Activated CD4-positive, alpha-beta T cell treated with anti-CD3 and anti-CD28 coated beads, Interleukin-2, amount 50 U/mL, for 16 hours (primary cell): ENCODE measurements at regions not wholly inside any gene's neighbourhood (a gene's known extent, or its start where the extent isn't known, plus 50 kb on each side); places are given as distances from the start of the nearest gene placed in this dataset.

Source experiments
- DNase-seq: peaks from one replicate; pipeline ENCODE4 v3.0.0-alpha.2; 2020

DNA sequence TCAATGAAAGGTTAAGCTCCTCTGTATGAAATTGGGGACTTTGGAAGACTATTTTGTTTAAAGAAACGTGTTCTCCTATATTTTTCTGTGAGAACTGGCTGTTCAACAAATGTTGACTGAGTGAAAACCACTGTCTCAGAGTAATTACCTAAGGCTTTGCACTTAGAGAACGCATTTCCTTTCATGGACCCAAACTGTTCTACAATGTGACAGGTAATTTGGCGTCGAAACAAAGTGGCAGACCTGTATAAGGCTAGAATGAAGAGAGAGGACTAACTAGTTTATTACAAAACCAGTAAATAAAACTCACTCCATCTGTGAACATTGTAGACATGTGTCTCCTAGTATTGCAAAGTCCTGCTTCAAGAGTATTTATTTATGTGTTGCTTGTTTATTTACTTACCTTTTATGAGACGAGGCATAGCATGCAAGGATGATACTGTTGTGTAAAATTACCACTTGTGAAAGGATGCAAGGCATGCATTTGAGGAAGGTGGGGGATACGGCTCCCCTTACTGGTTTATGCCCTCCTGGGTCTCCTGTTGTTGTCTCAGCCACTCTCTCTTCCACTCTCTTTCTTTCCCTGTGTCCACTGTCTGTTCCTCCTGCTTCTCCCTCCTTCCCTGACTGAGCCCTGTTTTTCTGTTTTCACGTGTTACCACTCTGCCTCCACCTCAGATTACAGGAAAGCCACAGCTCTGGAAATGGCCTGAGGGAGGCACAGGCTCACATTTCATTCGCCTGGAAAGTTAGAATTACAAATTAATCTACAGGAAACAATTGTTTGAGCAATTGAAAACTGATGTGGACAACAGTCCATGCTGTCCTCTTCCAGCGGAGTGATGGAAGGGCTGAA, 444.0 kb upstream of the ZNF608 start:
- no peak for DNase-seq

DNA sequence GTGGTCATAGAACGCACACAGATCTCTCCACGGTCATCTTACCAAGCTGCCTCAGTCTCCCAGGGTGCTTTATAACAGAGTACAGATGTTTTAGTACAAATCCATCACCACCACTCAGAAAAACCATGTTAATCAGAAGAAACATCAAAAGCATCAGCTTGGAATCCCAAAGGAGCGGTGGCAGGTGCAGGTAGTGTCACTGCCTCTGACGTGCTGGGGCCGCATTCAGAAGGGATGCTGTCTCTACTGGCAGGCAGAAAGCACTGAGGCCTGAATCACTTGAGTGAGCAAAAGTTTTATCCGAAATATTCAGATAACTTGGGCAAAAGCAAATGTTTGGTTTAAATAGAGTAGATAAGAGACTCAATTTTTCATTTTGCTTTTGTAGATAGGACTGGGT, 448.4 kb upstream of the ZNF608 start:
- DNase-seq: no peak

DNA sequence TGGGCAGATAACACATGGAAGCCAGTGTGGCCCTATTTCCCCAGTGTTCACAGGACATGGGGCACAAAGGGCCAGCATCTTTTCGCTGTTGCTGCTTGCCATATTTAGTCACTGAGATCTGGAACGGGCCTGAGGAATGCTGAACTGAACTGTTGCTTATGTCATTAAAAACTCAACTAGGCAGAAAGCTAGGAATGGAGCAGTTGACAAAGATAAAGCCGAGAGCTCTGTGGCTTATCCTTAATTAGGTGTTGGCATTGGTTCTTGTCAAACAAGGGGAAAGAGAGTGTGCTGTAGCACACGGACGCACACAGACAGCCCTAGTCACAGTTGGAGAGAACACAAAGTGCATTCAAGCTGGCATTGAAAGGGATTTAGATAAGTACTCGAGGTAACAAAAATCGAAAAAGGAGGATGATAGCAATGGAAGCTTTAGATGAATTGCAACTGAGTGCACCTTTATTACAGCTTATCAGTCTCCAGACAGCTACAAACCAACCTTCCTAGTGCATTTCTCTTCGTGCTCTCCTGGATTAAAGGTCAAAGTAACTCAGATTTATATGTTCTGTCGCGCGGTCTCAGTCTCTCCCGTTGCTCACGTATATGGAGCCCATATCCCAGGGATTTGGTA, 450.2 kb upstream of the ZNF608 start:
- DNase-seq: no peak

DNA sequence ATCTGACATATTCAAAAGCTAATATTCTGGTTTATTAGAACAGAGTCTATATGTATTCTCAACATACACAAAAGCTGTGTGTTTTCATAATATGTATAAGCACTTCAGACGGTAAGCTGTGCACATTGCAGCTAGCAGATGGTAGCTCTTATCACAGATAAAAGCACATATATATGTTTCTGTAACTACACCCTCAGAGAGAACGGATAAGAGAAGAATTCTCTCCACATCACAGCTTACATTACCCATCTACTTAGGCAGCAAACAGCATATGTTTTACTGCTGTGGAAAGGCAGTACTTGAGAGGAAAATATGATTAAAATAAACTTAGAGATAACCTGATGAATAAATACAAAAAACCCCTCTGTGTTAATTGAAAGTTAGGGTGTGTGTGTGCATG, 450.9 kb upstream of the ZNF608 start:
- no peak for DNase-seq

DNA sequence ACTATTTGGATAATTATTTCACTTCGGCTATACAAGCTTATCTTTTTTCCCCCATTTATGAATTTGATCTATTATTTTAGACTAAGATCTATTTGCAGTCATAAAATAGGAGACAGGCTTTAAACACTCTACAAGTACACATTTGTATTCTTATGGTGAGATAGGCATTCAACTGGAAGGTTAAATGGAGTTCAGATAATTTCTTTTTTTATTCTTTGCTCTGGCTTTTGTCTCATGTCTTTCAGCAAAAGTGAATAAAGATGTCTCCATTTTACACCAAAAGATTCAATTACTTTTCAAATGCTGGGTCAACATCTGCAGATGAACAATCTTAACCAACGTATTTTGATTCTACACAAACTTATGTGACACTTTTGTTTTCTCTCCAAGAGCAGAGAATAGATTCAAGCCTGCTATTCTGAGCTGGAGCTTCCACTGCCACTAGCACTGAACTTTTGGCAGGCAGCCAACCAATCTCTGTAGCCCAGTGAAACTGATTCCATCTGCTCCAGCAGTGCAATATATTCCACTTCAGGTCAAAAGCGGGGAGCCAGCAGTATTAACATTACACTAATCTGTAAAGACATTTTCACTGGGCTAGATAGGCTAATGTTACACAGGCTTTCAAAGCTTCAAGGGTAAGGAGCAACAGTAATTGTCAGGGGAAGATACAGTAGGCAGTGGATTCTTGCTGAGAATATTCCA, 452.0 kb upstream of the ZNF608 start:
- DNase-seq: no peak

DNA sequence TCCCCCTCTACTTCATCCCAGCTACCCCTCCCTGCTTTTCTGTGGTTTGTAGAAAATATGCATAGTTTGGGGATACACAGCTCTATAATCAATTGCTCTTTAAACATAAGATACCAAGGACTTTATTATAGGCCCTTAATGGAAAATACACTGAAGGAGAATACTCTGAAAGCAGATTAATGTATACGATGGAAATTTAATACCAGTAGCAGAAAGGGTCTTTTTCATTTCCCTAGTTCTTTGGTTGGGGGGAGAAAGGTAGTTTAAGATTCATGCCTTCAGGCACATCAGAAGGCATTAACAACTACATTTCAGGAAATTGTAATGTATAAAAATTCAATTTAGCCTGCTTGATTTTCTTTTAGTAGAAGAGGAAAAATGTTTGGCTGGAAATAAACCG, 452.9 kb upstream of the ZNF608 start:
- no peak for DNase-seq

DNA sequence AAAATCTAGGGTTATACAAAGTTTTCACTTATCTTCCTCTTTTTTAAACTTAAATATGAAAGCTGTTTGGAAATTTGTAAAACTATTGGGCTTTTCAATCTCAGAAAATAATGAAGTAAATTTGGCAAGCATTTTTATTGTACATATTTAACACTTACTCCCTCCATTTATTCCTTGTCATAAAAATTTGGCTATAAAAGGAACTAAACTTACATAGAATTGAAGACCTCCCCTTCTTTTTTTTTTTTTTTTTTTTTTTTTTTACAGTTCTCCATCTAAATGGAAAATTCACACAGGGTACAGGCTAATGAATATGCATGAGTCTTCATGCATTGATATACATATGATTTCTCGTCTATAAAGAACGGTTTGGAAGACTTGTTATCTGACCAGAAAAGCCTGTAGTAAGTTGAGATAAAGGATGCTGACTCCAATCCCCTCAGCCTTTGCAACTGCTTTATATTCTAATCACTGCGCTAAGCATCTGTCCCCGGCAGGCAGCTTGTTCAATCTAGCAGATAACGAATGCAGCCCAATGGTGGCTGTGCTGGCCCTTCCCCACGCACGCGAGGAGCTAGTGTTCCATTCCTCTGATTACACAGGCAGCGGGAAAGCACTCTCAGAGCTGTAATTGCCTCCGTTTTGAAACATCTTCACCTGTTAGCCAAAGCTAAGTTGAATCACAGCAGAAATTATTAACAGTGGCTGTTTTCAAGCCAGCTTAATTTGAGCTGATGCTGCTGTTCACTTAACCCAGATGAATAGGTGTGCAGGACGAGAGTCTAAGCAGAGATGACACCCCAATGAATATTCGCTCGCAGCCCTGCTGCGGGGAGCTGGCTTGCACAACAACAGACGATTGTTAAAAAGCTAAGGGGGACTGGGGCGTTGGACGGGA, 453.8 kb upstream of the ZNF608 start:
- DNase-seq: no peak

DNA sequence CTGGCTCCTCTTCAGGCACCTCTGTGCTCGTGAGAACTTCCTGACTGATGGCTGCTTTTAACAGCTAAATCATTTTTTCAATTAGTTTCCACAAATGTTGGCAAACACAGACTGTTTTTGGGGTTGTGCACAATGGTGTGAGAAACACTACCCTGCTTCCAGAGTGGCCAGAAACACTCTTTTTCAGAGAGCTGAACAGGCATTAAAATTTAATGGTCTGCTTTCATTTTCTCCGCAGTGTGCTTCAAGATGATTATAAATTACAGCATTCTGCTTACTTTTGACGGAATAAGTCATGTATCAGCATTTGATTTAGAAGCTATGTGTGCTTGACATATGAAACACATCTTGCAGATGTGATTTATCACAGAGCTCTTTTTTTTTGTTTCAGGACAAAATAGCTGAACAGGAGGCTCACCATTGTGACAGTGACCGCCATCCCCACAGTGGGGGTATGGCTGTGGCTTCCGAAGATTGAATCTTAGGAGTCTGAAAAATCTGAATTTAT, 454.5 kb upstream of the ZNF608 start:
- DNase-seq: no peak

DNA sequence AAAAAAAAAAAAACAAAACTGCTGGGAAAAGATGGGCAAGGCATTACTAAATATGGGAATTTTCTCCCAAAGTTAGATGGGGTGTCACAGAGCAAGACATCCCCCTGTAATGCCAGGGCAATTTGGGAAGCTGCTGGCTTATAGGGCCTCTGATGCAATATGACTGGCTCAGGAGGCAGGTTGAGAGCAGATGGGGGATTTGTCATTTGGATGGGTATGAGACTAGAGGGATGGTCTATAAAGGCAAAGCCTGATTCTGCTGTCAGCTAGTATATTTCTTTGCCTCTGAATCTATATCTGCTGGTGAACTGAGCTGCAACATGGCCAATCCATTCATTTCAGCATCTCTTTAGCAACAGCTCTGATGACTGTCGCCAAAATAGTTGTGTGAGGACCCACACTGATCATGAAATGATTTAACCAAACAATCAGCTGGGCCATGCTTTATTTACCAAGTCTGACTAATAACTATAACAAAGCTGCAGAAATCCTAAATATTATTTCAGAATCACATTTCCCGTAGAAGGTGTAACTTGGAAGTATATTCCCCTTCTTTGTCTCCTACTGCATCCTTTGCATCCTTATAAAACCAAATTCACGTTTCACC, 455.1 kb upstream of the ZNF608 start:
- no peak for DNase-seq

DNA sequence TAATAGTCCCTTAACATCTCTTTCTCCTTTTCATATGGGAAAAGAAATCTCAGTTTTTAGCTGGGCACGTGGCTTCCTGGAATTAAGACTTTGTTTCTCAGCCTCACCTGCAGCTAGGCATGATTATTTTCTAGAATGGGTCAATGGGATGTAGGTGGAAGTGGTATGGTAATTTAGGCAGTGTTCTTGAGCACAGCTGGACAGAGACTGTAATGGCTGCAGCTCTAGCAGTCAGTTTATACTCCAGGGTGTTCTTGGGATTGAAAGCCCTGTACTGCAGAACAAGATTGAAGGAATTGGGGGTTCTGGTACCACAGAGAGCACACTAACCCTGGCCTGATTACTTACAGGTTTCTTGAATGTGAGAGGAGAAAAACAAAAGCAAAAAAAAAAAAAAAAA, 455.9 kb upstream of the ZNF608 start:
- DNase-seq: no peak

DNA sequence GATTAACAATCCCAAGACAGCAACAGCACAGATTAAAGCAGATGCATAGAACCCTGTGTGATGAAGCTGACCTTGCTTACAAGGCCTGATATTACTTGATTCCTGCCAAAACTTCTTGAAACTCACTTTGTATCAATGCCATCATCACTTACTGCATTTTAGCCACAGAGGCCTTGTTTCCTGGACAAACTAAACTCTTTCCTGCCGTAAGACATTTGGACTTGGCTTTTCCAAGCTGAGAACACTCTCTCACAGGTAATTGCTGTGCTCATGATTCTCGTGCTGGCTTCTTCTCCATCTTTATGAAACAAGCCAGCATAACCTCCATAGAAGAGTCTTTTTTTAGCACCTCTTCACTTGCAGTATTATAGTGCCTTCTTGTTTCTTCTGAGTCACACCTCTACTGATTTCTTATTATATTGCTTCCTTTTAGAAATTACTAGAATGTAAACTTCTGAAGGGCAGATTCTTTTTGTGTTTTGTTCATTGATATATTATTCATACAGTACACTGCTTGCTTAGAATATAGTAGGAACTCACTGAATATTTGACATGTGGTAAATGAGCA, 456.5 kb upstream of the ZNF608 start:
- DNase-seq: no peak

DNA sequence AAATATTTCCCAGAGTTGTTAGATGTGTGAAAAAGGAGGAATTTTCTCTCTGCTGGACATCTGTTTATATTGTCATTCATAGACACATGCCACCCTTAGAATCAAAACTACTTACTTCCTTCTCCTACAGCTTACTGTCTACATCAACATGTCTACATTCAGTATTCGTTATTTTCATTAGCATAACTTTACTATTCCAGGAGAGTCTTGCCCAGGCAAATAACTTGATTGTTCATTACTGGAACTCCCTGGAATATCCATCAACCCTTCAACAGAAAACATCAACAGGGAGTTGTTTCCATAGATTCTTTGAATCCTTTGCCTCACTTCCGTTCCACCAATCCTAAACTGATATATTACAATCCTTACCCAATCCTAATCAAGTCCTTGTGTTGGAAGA, 457.5 kb upstream of the ZNF608 start:
- no peak for DNase-seq

DNA sequence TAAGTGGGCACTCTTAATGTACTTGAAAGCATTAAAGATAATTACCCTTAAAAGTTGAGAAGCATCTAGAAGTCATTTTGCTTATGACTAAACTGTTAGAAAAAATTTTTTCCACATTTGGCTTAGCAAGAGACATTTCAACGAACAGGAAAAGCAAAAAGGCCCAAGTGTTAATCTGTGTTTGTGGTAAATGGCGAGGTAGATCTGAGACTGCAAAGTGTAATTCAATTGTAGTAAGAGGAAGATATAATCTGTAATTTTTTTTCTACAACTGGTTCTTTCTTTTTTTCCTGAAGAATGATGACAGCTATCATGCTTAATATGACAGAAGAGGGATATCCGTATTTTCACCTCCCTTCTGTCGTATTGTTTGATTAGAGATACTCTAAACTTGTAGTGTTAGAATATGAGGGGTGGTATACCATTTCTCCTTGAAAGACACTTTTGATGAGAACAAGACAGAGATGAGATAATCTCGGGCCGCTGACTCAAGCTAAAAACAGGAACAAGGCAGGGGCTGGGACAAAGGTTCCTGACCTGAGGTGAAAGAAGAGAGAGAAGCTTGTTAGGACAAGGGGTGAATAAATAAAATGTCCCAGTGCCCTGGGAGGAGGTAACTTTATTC, 459.3 kb upstream of the ZNF608 start:
- no peak for DNase-seq

DNA sequence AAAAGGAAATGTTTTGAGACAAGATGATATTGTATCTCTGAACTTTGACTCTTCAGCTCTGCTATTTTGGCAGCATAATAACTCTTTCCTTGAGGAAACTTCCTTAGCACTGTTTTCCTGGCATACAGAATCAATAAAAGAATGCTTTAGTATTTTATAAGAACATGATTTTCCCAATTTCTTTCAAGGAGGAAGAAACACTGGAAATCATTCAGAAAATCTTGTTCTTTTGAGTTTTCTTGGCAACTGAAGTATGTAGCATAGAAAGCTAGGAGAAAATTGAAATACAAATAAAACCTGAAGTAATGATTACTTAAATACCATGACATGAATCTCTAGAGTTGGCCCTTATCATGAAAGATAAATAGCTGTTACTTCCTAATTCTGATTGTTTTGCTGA, 461.4 kb upstream of the ZNF608 start:
- no peak for DNase-seq

DNA sequence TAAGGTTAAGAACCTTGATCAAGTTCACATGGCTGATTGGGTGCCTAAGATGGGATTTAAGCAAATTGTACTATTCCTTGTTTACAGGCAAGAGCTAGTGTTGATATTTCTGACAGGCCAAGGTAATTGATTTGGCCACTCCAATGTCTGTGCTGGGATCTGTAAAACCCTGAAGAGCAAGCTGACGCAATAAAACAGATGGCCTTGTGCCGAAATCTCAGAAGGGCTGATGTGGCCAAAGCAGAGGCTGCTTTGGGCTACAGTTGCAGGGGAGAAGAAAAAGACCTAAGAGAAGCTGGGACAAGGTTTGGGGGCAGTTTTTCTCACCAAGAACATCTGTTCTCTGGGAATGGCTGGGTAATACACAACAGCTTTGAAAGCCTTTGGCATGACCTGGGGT, 463.2 kb upstream of the ZNF608 start:
- no peak for DNase-seq

DNA sequence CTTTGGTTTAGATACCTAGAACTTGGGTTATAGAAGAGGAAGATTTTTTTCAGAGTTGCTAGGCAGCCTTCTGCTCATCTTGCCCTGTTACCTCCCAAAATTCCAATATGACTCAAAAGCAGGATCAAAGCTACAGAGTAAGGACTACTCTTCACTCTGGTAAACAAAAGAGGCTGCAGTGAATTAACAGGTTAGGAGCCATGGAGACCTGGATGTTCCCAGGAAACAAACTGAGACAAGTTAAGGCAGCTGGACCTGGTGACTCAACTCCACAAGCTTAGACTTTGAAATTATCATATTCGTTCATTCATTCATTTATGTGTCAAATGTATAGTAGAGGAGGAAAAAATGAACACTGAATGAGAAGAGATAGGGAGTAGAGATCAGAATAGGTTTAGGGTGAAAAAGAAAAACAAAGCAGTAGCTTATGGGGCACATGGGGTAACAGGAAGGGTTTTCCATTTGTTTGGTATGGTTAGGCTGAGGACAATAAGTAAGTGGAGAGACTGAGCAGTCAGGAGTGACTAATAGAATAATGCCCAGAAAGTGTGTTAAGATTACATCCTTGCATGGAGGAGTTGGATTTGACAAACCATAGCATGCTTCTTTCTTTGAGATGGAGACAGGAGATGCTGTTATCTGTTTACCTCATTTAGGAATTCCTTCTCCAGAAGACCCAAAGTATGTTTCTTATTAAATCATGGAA, 464.0 kb upstream of the ZNF608 start:
- no peak for DNase-seq

DNA sequence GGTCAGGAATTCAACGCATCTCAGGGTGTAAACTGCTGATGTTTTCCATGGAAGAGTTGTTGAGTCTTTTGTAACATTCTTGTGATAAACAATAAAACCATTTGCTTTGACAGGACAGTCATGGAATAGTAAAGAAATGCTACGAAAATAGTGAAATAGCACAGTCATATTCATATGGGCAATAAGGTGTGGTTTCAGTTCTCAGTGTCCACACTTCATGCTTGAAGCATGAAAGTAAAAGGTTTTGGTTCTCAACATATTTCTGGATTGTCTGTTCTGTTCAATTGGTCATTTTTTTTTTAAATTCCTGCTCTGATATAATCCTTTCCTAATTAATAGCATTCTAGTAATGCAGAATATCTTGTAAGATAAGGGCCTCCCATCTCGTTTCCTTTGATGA, 467.6 kb upstream of the ZNF608 start:
- DNase-seq: no peak

DNA sequence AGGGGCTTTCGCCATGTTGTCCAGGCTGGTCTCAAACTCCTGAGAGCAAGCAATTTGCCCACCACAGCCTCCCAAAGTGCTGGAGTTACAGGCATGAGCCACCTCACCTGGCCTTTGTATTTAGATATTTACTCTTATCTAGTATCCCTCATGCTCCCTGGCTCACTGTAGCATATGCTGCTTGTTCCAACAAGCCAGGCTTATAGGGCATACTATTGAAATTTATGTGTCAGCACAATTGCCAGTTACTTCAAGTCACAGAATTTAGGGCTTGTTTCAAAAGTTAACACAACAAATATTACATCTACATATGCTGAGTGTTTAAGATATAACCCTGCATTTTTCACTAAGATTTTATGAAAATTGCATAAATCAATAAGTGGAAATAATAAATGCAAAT, 469.2 kb upstream of the ZNF608 start:
- no peak for DNase-seq

DNA sequence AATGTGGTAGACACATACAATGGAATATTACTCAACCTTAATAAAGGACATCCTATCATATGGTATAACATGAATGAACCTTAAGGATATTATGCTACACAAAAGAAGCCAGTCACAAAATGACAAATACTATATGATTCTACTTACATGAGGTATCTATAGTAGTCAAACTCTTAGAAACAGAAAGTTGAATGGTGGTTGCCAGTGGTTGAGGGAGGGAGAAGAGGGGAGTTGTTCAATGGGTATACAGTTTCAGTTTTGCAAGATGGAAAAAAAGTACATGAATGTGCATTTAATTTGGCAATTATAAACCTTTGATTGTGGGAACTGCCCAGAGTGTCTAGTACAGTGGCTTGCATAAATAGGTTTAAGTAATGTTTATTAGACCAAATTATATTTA, 473.3 kb upstream of the ZNF608 start:
- DNase-seq: no peak

DNA sequence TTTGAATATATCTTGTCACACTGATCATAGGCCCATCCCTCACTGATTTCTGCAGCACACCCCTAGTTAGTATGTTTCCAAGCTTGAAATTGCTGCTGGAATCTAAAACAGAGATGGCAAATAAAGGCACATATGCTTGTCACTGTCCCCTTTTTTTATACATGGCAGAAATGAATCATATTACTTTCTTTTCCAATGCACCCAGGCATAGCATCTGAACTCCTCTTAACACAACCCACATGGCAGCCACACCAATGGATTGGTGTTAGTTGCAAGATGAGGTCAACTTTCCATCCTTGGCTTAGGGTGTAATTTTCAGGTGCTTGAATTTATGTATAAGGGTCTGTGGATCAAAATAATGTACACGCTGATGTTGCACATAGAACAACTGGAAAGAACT, 473.8 kb upstream of the ZNF608 start:
- no peak for DNase-seq
